GM19043 (cell line): ENCODE measurements at regions not wholly inside any gene's neighbourhood (a gene's known extent, or its start where the extent isn't known, plus 50 kb on each side); places are given as distances from the start of the nearest gene placed in this dataset.

Experiments used
- ATAC-seq: cut with Tn5 transposase; IDR thresholded peaks from one replicate; pipeline ENCODE4 v1.9.1; 2021; ENCODE audit warnings: low read depth; ENCODE audit not compliant: unreplicated experiment

GRCh38 chr7:119344466-119344865 is 928.5 kb upstream of the KCND2 start:
- ATAC-seq, result no peak

GRCh38 chr7:119348491-119348890 is 924.5 kb upstream of the KCND2 start:
- no peak for ATAC-seq

- no peak for ATAC-seq
These were observed 922.6 kb upstream of the KCND2 start for GRCh38 chr7:119350334-119350733.

GRCh38 chr7:119351320-119351719 is 921.7 kb upstream of the KCND2 start:
- ATAC-seq, result no peak

- ATAC-seq, result no peak
These were observed 898.5 kb upstream of the KCND2 start for GRCh38 chr7:119374436-119374835.

- no peak for ATAC-seq
These were observed 895.1 kb upstream of the KCND2 start for GRCh38 chr7:119377861-119378260.

GRCh38 chr7:119382726-119383125 is 890.2 kb upstream of the KCND2 start:
- ATAC-seq, result no peak

GRCh38 chr7:119395024-119395423 is 878.0 kb upstream of the KCND2 start:
- ATAC-seq, result no peak

- ATAC-seq, result peak; percentile 76
These were observed 875.8 kb upstream of the KCND2 start for GRCh38 chr7:119397156-119397555.

- no peak for ATAC-seq
These were observed 864.4 kb upstream of the KCND2 start for GRCh38 chr7:119408596-119408995.

- ATAC-seq, result no peak
These were observed 859.6 kb upstream of the KCND2 start for GRCh38 chr7:119413314-119413805.

- no peak for ATAC-seq
These were observed 857.3 kb upstream of the KCND2 start for GRCh38 chr7:119415682-119416081.

GRCh38 chr7:119421657-119422056 is 851.3 kb upstream of the KCND2 start:
- ATAC-seq, result no peak

GRCh38 chr7:119436882-119437281 is 836.1 kb upstream of the KCND2 start:
- ATAC-seq, result no peak

GRCh38 chr7:119438315-119438714 is 834.7 kb upstream of the KCND2 start:
- ATAC-seq, result no peak

- ATAC-seq, result no peak
These were observed 833.8 kb upstream of the KCND2 start for GRCh38 chr7:119439192-119439591.

GRCh38 chr7:119452401-119452800 is 820.6 kb upstream of the KCND2 start:
- ATAC-seq, result no peak

- no peak for ATAC-seq
These were observed 807.1 kb upstream of the KCND2 start for GRCh38 chr7:119465798-119466305.

- ATAC-seq, result no peak
These were observed 800.5 kb upstream of the KCND2 start for GRCh38 chr7:119472408-119473038.

- ATAC-seq, result peak; percentile 76
These were observed 790.8 kb upstream of the KCND2 start for GRCh38 chr7:119482209-119482608.

GRCh38 chr7:119482671-119483070 is 790.3 kb upstream of the KCND2 start:
- ATAC-seq, result no peak

- ATAC-seq, result no peak
These were observed 789.6 kb upstream of the KCND2 start for GRCh38 chr7:119483364-119483763.

- no peak for ATAC-seq
These were observed 758.6 kb upstream of the KCND2 start for GRCh38 chr7:119514326-119514725.
